HG02588 (cell line): ENCODE measurements at regions not wholly inside any gene's neighbourhood (a gene's known extent, or its start where the extent isn't known, plus 50 kb on each side); places are given as distances from the start of the nearest gene placed in this dataset.

ENCODE experiments used
- ATAC-seq: cut with Tn5 transposase; IDR thresholded peaks from one replicate; pipeline ENCODE4 v1.9.1; 2021; ENCODE audit warnings: mild to moderate bottlenecking, moderate library complexity; ENCODE audit not compliant: unreplicated experiment

- no peak for ATAC-seq
Observed at GRCh38 chr10:36341471-36341870, 699.4 kb upstream of the FZD8 start.

- no peak for ATAC-seq
Observed at GRCh38 chr10:36336315-36336714, 694.2 kb upstream of the FZD8 start.

- ATAC-seq, result no peak
Observed at GRCh38 chr10:36333446-36333845, 691.4 kb upstream of the FZD8 start.

GRCh38 chr10:36332926-36333325 lies 690.8 kb upstream of the FZD8 start:
- no peak for ATAC-seq

- no peak for ATAC-seq
Observed at GRCh38 chr10:36331121-36331520, 689.0 kb upstream of the FZD8 start.

- no peak for ATAC-seq
Observed at GRCh38 chr10:36325815-36326214, 683.7 kb upstream of the FZD8 start.

- no peak for ATAC-seq
Observed at GRCh38 chr10:36324831-36325230, 682.7 kb upstream of the FZD8 start.

GRCh38 chr10:36313142-36313541 lies 671.0 kb upstream of the FZD8 start:
- ATAC-seq, result no peak

- ATAC-seq, result no peak
Observed at GRCh38 chr10:36303896-36304295, 661.8 kb upstream of the FZD8 start.

GRCh38 chr10:36302086-36302485 lies 660.0 kb upstream of the FZD8 start:
- no peak for ATAC-seq

GRCh38 chr10:36301539-36301938 lies 659.4 kb upstream of the FZD8 start:
- no peak for ATAC-seq

GRCh38 chr10:36301139-36301538 lies 659.0 kb upstream of the FZD8 start:
- ATAC-seq, result no peak

GRCh38 chr10:36283827-36284226 lies 641.7 kb upstream of the FZD8 start:
- ATAC-seq, result no peak

- ATAC-seq, result no peak
Observed at GRCh38 chr10:36281831-36282331, 639.8 kb upstream of the FZD8 start.

- ATAC-seq, result no peak
Observed at GRCh38 chr10:36280890-36281499, 638.9 kb upstream of the FZD8 start.

- no peak for ATAC-seq
Observed at GRCh38 chr10:36280321-36280741, 638.2 kb upstream of the FZD8 start.

- no peak for ATAC-seq
Observed at GRCh38 chr10:36278176-36278575, 636.1 kb upstream of the FZD8 start.

- ATAC-seq, result no peak
Observed at GRCh38 chr10:36277459-36277858, 635.4 kb upstream of the FZD8 start.

GRCh38 chr10:36271627-36272340 lies 629.7 kb upstream of the FZD8 start:
- ATAC-seq, result no peak

- no peak for ATAC-seq
Observed at GRCh38 chr10:36269222-36269621, 627.1 kb upstream of the FZD8 start.

- no peak for ATAC-seq
Observed at GRCh38 chr10:36266923-36267322, 624.8 kb upstream of the FZD8 start.

- ATAC-seq, result no peak
Observed at GRCh38 chr10:36265741-36266140, 623.6 kb upstream of the FZD8 start.

- ATAC-seq, result no peak
Observed at GRCh38 chr10:36263871-36264270, 621.8 kb upstream of the FZD8 start.
